ENCODE measurements at regions not wholly inside any gene's neighbourhood (a gene's known extent, or its start where the extent isn't known, plus 50 kb on each side); places are given as distances from the start of the nearest gene placed in this dataset.
A peak's percentile ranks its signal among the peaks of the same experiment; 100 is the strongest.
"Not testable (repeated sequence)": the region's sequence is repeated elsewhere in the genome, so short reads cannot be mapped to it uniquely, and the experiment has no call there.

DNA sequence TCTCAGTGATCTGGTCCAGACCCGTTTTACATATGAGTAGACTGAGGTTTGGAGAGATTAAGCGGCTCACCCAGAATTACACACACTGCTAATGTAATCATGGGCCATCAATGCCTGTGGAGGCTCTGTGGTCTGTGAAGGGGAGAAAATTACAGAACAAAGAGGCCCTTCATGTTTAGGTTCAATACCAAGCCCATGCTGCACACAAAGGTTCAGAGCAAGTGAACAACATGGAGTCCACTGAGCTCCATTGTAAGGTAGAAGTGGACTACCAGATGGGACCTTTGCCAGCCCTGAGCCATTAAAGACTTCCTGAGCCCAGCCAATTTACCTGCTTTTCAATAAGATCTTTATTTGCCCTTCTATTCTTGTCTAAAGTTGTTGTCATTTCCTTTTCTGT, 109.8 kb downstream of the LUZP4 start:
- no peak for DNase-seq (ENCODE audit: low read depth)
- no peak overlapping the region for H3K4me3 ChIP-seq (ENCODE audit: low read depth, low read length)

DNA sequence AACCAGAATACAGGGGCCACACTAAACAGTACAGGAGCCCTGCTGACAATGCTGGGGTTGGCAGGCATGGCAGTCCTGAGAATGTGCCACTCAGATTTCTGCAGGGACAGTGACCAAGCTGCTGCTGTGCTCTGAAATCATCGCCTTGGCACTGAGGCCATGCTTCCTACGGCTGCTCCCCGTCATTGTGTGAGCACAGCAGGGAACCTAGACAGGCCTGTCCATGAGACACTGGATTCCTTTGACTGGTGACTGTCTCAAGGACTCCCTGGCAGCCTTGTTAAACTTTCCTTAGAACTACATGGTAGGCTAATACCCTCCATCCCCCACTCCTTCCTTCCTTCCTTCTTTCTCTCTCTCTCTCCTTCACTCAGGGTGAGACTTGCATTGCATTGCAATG, 111.4 kb downstream of the LUZP4 start:
- no peak for DNase-seq (ENCODE audit: low read depth)
- no peak overlapping the region for H3K4me3 ChIP-seq (ENCODE audit: low read depth, low read length)

DNA sequence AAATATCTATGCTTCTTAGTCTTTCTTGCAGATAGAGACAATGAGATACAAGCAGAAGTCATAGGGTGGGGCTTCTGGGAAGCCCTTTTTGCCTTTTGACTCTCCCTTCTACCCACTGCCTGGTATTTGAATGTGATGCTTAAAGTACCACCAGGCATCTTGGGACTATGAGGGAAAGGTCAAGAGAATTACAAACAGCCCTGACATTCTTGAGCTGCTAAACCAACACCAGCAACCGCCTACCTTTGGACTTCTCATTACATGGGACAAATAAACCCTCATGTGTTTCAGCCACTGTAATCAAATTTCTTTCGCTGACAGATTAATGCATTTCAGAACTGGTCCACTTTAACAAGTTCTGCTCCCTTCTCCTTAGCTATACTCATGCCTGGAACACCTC, 112.8 kb downstream of the LUZP4 start:
- H3K4me3 ChIP-seq (ENCODE audit: low read depth, low read length): no peak overlapping the region
- DNase-seq (ENCODE audit: low read depth): no peak

DNA sequence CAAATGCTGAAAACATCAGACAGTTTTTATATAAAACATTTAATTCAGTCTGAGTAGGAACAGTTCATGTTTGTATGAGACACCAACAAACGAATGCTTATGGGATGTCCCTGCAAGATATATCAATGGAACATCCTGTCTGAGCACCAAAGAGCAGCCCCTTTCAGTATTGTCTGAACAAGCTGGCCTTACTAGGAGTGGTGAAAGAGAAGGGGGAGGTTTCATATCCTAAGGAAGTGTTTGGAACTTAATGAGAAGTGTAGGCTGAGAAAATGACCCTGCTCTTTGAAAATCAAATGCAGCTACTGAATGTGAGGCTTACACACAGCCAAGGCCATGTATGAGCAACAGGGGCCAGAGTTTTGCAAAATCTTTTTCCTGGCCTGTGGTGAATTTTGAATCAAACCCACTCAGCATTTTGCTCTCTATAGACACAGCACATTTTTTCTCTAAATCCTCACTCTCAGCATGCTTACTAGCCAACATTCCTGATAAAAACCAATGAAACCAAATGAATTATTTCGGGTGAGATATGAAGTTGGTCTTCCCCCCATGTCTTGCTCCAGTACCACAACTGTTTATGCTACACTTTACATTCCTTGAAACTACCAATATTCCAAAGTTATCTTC, 119.4 kb downstream of the LUZP4 start:
- DNase-seq (ENCODE audit: low read depth): no peak
- no peak overlapping the region for H3K4me3 ChIP-seq (ENCODE audit: low read depth, low read length)

- no peak for DNase-seq (ENCODE audit: low read depth)
- H3K4me3 ChIP-seq (ENCODE audit: low read depth, low read length): no peak overlapping the region
Observed at GRCh38 chrX:115409551-115409950, 120.0 kb downstream of the LUZP4 start.

DNA sequence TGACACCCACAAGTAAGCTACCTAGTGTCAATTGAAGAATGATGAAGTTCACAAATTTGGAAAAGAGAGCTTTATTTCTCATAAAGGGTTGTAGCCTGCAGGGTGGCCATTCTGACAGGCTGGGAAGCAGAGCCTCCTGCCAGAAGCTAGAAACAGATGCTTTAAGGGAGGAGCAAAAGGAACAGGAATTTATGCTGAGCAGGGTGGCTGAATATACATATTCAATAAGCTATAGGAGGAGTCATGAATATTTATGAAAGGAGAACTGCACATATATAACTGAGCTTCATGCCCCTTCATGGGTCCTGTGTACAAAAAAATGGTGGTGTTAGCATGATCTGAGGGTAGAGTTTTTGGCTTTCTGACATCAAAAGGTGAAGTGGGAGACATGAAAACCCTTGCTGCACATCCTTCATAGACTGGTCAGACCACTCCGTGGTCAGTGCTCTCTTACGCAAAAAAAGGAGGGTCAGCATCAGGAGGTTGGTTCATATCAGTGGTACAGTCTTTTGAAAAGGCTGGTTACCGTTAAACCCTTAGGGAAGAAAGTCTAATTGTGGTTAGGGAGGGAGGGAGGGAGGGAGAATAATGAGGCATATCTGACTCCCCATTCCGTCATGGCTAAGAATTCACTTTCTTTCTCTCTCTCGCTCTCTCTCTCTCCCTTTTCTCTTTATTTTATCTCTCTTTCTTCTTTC, 121.4 kb downstream of the LUZP4 start:
- DNase-seq (ENCODE audit: low read depth): no peak
- H3K4me3 ChIP-seq (ENCODE audit: low read depth, low read length): no peak overlapping the region

- no peak overlapping the region for H3K4me3 ChIP-seq (ENCODE audit: low read depth, low read length)
- no peak for DNase-seq (ENCODE audit: low read depth)
Observed at GRCh38 chrX:115413246-115413878, 123.8 kb downstream of the LUZP4 start.

GRCh38 chrX:115419069-115419468, 129.6 kb downstream of the LUZP4 start:
- H3K4me3 ChIP-seq (ENCODE audit: low read depth, low read length): no peak overlapping the region
- no peak for DNase-seq (ENCODE audit: low read depth)

DNA sequence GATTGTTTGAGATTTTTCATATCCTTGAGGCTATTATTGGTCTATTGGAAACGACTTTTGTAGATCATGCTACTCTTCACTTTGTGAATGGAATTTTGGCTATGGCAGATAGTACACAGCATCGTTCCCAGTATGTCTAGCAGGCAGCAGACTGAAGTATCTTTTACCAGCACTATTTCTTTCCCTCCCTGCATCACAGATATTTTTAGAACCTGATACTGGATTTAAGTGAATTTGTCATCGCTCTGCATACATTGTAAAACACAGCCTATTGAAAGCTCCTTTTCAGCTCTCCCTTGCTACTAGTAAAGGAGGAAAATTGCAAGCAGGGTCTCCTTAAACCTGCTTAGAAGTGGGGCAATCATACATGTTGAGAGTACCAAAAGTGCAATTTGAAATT, 133.6 kb downstream of the LUZP4 start:
- H3K4me3 ChIP-seq (ENCODE audit: low read depth, low read length): no peak overlapping the region
- DNase-seq (ENCODE audit: low read depth): no peak

- DNase-seq (ENCODE audit: low read depth): no peak
- no peak overlapping the region for H3K4me3 ChIP-seq (ENCODE audit: low read depth, low read length)
Observed at GRCh38 chrX:115425359-115425758, 135.6 kb upstream of the PLS3 start.

- H3K4me3 ChIP-seq (ENCODE audit: low read depth, low read length): no peak overlapping the region
- no peak for DNase-seq (ENCODE audit: low read depth)
Observed at GRCh38 chrX:115427861-115428410, 133.0 kb upstream of the PLS3 start.

GRCh38 chrX:115434834-115435233, 126.1 kb upstream of the PLS3 start:
- not testable (repeated sequence) for DNase-seq (ENCODE audit: low read depth); H3K4me3 ChIP-seq (ENCODE audit: low read depth, low read length)

DNA sequence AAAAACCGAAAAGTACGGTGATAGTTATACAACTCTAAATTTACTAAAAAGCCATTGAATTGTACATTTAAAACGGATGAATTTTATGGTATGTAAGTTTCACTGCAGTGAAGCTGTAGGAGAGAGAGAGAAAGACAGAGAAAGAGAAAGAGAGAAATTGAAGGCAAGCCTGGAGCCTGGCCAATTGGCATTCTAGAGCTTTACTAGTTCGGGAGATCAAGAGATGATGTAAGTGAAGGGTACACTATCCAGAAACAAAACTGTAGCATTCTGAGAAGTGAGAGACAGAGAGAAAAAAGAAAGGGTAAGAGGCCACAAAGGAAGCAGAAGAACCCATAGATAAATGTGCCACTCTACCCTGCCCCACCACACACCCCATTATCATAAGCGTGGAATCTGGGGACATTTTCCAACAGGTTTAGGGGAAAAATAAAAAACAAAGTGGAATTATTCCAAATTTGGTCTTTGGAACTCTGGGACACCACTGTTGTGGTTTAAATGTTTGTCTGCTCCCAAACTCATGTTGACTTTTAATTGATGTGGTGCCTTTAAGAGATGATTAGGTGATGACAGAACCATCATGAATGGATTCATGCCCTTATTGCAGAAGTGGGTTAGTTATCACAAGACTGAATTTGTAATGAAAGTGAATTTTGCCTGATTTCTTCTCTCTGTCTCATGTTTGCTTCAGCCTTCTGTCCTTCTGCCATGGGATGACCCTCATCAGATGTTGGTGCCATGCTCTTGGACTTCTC, 123.0 kb upstream of the PLS3 start:
- no peak for DNase-seq (ENCODE audit: low read depth)
- H3K4me3 ChIP-seq (ENCODE audit: low read depth, low read length): no peak overlapping the region

DNA sequence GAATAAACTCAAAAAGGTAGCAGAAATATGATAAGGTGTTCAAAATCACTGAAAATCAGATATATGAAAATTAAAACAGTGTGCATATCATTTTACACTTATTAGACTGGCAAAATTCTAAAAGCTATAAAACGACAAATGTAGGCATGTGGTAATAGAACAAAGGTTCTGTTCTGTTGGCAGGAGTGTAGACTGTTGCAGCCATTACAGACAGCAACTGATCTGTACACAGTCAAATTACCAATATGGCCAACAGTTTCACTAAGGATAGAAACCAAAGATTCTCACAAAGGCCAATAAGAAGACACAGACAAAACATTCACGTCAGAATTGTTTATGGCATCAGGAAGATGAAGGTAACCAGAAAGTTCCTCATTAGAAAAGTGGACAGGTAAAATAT, 112.8 kb upstream of the PLS3 start:
- H3K4me3 ChIP-seq (ENCODE audit: low read depth, low read length): no peak overlapping the region
- DNase-seq (ENCODE audit: low read depth): no peak

DNA sequence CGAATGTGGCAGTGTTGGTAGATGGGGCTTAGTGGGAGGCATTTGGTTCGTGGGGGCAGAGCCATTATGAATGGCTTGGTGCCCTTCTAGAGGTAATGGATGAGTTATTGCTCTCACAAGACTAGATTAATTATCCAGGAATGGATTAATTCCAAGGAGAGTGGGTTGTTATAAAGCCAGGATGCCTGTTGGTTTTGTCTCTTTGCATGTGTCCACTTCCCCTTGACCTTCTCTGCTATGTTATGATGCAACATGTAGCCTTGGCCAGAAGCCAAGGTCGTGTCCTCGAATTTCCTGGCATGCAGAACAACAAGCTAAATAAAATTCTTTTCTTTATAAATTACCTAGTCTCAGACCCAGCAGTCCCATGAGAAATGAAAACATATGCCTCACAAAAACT, 111.2 kb upstream of the PLS3 start:
- peak; percentile 12 for DNase-seq (ENCODE audit: low read depth)

GRCh38 chrX:115452251-115452650, 108.7 kb upstream of the PLS3 start:
- DNase-seq (ENCODE audit: low read depth): peak; percentile 1
- H3K4me3 ChIP-seq (ENCODE audit: low read depth, low read length): no peak overlapping the region

More for the DNA sequence above, 111.2 kb upstream of the PLS3 start:
- H3K4me3 ChIP-seq (ENCODE audit: low read depth, low read length): no peak overlapping the region

GRCh38 chrX:115459883-115460880, 100.8 kb upstream of the PLS3 start:
- DNase-seq (ENCODE audit: low read depth): no peak
- H3K4me3 ChIP-seq (ENCODE audit: low read depth, low read length): no peak overlapping the region

DNA sequence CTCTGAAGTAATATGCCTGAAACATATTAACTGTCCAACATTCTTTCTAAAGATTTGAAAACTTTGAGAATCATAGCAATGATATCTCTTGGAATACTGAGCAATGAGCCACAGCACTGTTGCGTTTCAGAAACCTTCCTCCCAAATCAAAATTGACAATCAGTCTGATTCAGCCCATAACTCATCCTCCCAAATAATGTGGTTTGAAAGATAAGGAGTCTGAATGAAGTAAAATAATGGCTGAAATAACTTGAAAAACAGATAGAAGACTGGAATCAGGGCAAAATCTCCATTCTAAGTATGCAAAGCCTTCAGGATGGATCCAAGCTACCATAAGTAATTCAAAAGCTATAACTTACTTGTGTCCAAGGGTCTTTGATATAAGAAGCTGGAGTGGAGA, 98.6 kb upstream of the PLS3 start:
- no peak for DNase-seq (ENCODE audit: low read depth)

DNA sequence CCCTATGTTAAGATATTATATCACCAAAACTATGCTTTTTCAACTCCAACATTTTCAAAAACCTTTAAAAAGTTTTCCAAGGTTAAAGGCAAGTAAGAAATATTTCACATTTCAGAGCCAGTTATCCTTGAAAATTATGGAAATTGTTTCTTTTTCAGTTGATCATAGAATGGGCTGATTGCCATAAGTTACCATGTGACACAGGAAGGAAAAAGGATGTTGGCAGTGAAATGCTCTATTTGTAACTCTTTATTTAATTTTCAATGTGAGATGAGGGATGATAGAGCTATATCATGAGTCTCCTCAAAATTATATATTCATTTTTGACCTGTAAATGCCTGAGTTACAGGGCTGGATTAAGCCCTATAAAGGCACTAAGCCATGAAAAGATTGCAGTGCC, 93.0 kb upstream of the PLS3 start:
- DNase-seq (ENCODE audit: low read depth): no peak
- no peak overlapping the region for H3K4me3 ChIP-seq (ENCODE audit: low read depth, low read length)

More for the DNA sequence above, 98.6 kb upstream of the PLS3 start:
- H3K4me3 ChIP-seq (ENCODE audit: low read depth, low read length): no peak overlapping the region

All from skeletal muscle cell (primary cell).